Body of pancreas (tissue), 4 donors: ENCODE measurements at regions not wholly inside any gene's neighbourhood (a gene's known extent, or its start where the extent isn't known, plus 50 kb on each side); places are given as distances from the start of the nearest gene placed in this dataset.
"Not testable (repeated sequence)": the region's sequence is repeated elsewhere in the genome, so short reads cannot be mapped to it uniquely, and the experiment has no call there.

ENCODE experiments used
- ATAC-seq: fragments of 150-250 bp; one replicate; pipeline ENCODE4 v1.9.1; 2016
- DNase-seq, 4 donors: peaks; one replicate each; pipeline ENCODE4 v3.0.0-alpha.2; 2019
- H3K27ac ChIP-seq, 4 donors: fragments of 200-600 bp; sonication (generic); 1 replicate in 3 of 4; 2 replicates in 1 of 4; pipeline versions ENCODE4 v1.5.1 to v1.6.1; 2016 to 2019; ENCODE audit warnings: mild to moderate bottlenecking in 1 of 4, mixed read lengths in 1 of 4, moderate library complexity in 1 of 4
- H3K27me3 ChIP-seq, 2 donors: fragments of 200-600 bp; sonication (generic); one replicate each; pipeline ENCODE4 v1.6.0; 2016; ENCODE audit warnings: mild to moderate bottlenecking in 1 of 2
- H3K36me3 ChIP-seq, 2 donors: fragments of 200-600 bp; sonication (generic); replicated peaks in 1 of 2; 2 replicates each; pipeline ENCODE4 v1.5.1; 2016; ENCODE audit warnings: low read depth in 2 of 2; ENCODE audit not compliant: insufficient read depth in 1 of 2
- H3K4me1 ChIP-seq: fragments of 200-600 bp; sonication (generic); one replicate; pipeline ENCODE4 v1.6.0; 2016
- H3K4me3 ChIP-seq, 2 donors: fragments of 200-600 bp; sonication (generic); 1 replicate in 1 of 2; 2 replicates in 1 of 2; pipeline ENCODE4 v1.5.1; 2016 to 2019
- H3K9me3 ChIP-seq, 3 donors: fragments of 200-600 bp; sonication (generic); 1 replicate in 2 of 3; 2 replicates in 1 of 3; pipeline ENCODE4 v1.5.1; 2016
- POLR2A ChIP-seq, 3 donors: fragments of 450-650 bp; IDR thresholded peaks; one replicate each; pipeline ENCODE4 v1.6.1; 2016; ENCODE audit warnings: antibody characterized with exemption in 3 of 3, mild to moderate bottlenecking in 2 of 3
- WGBS, 2 donors: methylation state at CpG; one replicate each; pipeline ENCODE4 v1.1.5; 2017; 5-methylcytosine and 5-hydroxymethylcytosine counted together
- intact Hi-C: fragments of 100-400 bp; cut with DNase I; formaldehyde crosslinking; loops from one replicate; pipeline ENCODE4 v1.15.1; 2023
- TF ChIP-seq, protein P1 (sequence below), 7 experiments: fragments of 450-650 bp in 4 of 7; fragments of 200-600 bp in 3 of 7; sonication (generic) in 3 of 7; IDR thresholded peaks; one replicate each; pipeline ENCODE4 v1.5.1; 2016 to 2019; ENCODE audit warnings: antibody characterized with exemption in 7 of 7

DNA sequence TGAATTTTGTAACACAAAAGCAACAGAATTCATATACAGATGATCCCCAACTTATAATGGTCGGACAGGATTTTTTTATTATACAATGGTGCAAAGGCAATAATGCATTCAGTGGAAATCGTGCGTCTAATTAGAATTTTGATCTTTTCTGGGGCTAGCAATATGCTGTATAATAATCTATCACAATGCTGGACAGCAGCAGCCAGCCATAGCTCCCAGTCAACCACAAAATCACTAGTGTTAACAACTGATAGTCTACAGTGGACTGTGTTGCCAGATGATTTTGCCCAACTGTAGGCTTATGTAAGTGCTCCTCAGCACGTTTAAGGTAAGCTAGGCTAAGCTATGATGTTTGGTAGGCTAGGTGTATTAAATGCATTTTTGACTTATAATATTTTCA is 399.0 kb upstream of the SLC39A10 start:
- TF ChIP-seq, protein P1, sequence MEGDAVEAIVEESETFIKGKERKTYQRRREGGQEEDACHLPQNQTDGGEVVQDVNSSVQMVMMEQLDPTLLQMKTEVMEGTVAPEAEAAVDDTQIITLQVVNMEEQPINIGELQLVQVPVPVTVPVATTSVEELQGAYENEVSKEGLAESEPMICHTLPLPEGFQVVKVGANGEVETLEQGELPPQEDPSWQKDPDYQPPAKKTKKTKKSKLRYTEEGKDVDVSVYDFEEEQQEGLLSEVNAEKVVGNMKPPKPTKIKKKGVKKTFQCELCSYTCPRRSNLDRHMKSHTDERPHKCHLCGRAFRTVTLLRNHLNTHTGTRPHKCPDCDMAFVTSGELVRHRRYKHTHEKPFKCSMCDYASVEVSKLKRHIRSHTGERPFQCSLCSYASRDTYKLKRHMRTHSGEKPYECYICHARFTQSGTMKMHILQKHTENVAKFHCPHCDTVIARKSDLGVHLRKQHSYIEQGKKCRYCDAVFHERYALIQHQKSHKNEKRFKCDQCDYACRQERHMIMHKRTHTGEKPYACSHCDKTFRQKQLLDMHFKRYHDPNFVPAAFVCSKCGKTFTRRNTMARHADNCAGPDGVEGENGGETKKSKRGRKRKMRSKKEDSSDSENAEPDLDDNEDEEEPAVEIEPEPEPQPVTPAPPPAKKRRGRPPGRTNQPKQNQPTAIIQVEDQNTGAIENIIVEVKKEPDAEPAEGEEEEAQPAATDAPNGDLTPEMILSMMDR (IDR thresholded peaks at IDR 0.05): no peak
- no peak for TF ChIP-seq POLR2A (IDR thresholded peaks at IDR 0.05)
- 54 to 57% methylated on average over 4 of the region's 4 CpGs for WGBS, 2 donors
- H3K27ac ChIP-seq: no peak overlapping the region
- no peaks in the 10 kb centered on the region for H3K27me3 ChIP-seq
- H3K4me1 ChIP-seq: no peaks in the 10 kb centered on the region
- H3K4me3 ChIP-seq: no peak overlapping the region
- ATAC-seq (no peak), DNase-seq (no peak)
- H3K36me3 ChIP-seq: no peaks in the 10 kb centered on the region
- intact Hi-C loops: no loop called here
- H3K9me3 ChIP-seq: no peaks in the 10 kb centered on the region

DNA sequence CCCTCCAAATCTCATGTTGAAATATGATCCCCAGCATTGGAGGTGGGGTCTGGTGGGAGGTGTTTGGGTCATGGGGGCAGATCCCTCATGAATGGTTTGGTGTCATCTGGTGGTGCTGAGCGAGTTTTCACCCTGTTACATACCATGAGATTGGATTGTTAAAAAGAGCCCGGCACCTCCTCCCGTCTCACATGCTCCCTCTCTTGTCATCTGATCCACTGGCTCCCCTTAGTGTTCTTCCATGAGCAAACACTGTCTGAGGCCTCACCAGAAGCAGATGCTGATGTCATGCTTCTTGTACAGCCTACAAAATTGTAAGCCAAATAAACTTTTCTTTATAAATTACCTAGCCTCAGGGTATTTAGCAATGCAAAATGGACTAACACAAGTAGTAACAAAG is 405.0 kb upstream of the SLC39A10 start:
- Histone ChIP-seq H3K36me3 (no peaks in the 10 kb centered on the region), H3K27ac (no peak overlapping the region), H3K27me3 (no peaks in the 10 kb centered on the region), H3K4me1 (no peaks in the 10 kb centered on the region), H3K4me3 (no peak overlapping the region), H3K9me3 (no peaks in the 10 kb centered on the region)
- intact Hi-C loops: no loop called here
- WGBS, 2 donors: 49 to 70% methylated on average over 3 of the region's 3 CpGs
- no peak for DNase-seq
- TF ChIP-seq POLR2A (IDR thresholded peaks at IDR 0.05): no peak
- TF ChIP-seq, protein P1 (IDR thresholded peaks at IDR 0.05): no peak
- no peak for ATAC-seq

DNA sequence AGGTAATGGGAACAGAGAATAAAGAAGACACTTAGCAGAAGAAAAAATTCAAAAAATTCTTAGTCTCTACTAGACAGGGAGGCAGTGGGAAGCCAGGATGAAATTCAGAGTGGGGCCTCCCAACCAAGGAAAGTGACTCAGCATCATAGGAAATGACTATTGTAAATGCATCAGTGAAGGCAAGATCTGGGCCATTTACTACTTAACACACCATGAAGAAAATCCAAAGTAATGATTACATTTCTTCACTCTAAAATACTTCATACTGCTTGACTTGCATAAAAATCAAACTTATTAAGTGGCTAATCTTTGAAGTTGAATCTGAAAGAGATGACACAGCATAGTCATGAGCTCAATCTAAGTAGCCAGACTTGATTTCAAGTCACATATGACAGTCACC is 405.8 kb upstream of the SLC39A10 start:
- intact Hi-C loops: no loop called here
- no peak for DNase-seq
- no peak for TF ChIP-seq POLR2A (IDR thresholded peaks at IDR 0.05)
- TF ChIP-seq, protein P1 (IDR thresholded peaks at IDR 0.05): no peak

DNA sequence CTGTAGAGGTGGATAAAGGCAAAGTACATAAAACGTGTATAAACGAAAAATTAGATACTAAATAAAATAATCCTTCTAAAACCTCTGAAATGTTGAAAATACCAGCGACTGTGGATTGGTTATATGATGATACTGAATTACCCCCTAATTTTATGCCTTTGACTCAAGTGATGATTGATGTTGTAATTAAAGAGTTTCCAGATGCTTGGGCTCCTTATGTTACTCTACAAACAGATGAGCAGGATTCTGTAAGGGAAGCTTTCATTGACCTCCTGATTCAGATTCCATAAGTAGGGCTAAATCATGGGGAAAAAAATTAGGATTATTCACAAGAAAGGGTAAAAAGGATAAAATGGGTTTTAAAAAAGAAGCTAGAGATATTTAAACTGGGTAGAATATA is 418.2 kb upstream of the SLC39A10 start:
- no peak for ATAC-seq
- TF ChIP-seq, protein P1 (IDR thresholded peaks at IDR 0.05): no peak
- no peak for TF ChIP-seq POLR2A (IDR thresholded peaks at IDR 0.05)
- Histone ChIP-seq H3K4me1 (no peaks in the 10 kb centered on the region), H3K27me3 (no peaks in the 10 kb centered on the region), H3K4me3 (no peak overlapping the region), H3K9me3 (no peaks in the 10 kb centered on the region), H3K36me3 (no peaks in the 10 kb centered on the region), H3K27ac (no peak overlapping the region)
- DNase-seq: no peak
- whole genome bisulfite sequencing, 2 donors: 44 to 49% methylated on average over 3 of the region's 3 CpGs
- intact Hi-C loops: no loop called here

More for the DNA sequence above, 405.8 kb upstream of the SLC39A10 start:
- Histone ChIP-seq H3K27me3 (no peaks in the 10 kb centered on the region), H3K36me3 (no peaks in the 10 kb centered on the region), H3K4me1 (no peaks in the 10 kb centered on the region), H3K9me3 (no peaks in the 10 kb centered on the region), H3K4me3 (no peak overlapping the region), H3K27ac (no peak overlapping the region)
- no peak for ATAC-seq

DNA sequence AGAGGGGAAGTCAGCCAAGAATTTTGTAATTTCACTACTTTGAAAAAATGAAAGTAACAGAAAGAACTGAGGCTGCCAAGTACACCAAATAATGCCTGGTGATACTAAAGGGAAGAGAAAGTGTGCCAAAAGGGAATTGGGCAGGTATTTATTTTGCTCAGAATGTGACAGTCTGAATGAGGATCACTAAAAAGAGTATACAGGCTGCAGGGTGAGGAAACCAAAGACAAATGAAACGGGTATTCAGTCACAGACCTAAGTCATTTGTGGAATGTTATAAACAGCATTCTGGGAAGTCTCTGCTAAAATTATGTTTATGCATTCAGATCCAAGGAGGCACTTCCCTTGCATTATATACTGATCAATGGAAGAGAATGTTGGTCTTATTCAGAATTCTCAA is 418.6 kb upstream of the SLC39A10 start:
- H3K9me3 ChIP-seq: no peaks in the 10 kb centered on the region
- intact Hi-C loops: no loop called here
- no peaks in the 10 kb centered on the region for H3K36me3 ChIP-seq
- H3K27ac ChIP-seq: no peak overlapping the region
- ATAC-seq: no peak
- H3K4me1 ChIP-seq: no peaks in the 10 kb centered on the region
- H3K27me3 ChIP-seq: no peaks in the 10 kb centered on the region
- H3K4me3 ChIP-seq: no peak overlapping the region
- DNase-seq: no peak
- WGBS, 2 donors: 17 to 31% methylated on average over 1 of the region's 1 CpG
- no peak for TF ChIP-seq POLR2A (IDR thresholded peaks at IDR 0.05)
- TF ChIP-seq, protein P1 (IDR thresholded peaks at IDR 0.05): no peak

DNA sequence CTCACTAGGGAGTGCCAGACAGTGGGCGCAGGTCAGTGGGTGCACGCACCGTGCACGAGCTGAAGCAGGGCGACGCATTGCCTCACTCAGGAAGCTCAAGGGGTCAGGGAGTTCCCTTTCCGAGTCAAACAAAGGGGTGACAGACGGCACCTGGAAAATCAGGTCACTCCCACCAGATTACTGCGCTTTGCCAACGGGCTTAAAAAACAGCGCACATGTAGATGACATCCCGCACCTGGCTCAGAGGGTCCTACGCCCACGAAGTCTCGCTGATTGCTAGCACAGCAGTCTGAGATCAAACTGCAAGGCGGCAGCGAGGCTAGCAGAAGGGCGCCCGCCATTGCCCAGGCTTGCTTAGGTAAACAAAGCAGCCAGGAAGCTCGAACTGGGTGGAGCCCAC is 428.5 kb upstream of the SLC39A10 start:
- H3K9me3 ChIP-seq, DNase-seq: not testable (repeated sequence)
- 89 to 92% methylated on average over 17 to 18 of the region's 20 CpGs for WGBS, 2 donors

More for the DNA sequence above, 428.5 kb upstream of the SLC39A10 start:
- H3K27ac ChIP-seq, ATAC-seq, H3K4me3 ChIP-seq, intact Hi-C loops, H3K27me3 ChIP-seq, H3K4me1 ChIP-seq, H3K36me3 ChIP-seq: not testable (repeated sequence)
